ENCODE measurements at regions not wholly inside any gene's neighbourhood (a gene's known extent, or its start where the extent isn't known, plus 50 kb on each side); places are given as distances from the start of the nearest gene placed in this dataset.
A peak's percentile ranks its signal among the peaks of the same experiment; 100 is the strongest.

DNA sequence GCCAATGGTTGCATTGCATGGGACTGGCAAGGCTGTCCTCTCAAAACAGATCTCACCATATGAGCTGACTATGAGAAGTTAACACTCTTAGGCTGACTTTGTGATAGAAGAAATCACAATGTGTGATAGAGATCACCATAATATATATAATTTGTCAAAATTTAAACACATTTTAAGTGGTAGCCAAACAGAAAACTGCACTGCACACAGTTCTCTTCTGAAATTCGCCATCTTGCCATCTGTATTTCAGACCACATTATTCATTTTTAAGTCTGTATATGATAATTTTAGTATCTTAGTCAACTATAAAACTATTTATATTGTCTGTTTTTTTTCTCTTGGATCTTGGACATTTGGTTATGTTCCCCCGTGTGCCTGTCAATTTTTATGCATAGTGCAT lies 374.7 kb downstream of the AJAP1 start:
- no peak for DNase-seq (ENCODE audit: low spot score)

DNA sequence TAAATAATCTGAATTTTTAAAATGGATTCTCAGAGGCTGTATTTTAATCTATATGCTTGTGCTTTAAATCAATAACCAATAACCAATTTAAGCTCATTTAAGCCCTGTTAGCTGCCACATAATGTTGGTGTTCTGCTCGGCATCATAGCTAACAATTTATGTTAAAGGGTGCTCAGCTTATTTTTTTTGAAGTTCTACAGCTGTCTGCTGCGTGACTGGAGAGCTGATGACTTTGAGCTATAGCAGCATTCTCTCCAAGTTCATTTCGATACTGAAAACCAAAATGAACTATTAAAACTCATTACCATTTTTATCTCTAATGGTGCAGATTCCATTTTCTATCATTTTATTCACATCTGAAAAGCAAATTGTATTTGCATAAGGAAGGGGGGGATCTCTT lies 357.8 kb downstream of the AJAP1 start:
- no peak for DNase-seq (ENCODE audit: low spot score)

DNA sequence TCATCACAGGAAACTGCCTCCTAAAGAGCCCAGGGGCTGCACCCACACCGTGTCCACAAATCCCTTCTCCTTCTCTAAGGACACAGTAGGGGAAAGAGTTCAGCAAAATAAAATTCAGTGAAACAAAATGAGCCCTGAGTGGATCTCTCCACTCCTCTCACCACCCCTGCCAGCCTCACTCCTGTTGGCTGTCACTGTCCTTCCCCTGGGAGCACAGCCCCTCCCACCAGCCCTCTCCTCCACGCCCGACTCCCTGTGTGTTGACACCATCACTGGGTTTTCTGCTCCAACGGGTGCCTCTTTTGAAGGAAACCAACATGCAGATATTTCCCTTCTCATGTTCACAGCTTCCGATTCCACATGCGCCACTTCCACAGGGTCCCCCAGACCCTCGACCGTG lies 356.2 kb downstream of the AJAP1 start:
- DNase-seq (ENCODE audit: low spot score) = no peak

DNA sequence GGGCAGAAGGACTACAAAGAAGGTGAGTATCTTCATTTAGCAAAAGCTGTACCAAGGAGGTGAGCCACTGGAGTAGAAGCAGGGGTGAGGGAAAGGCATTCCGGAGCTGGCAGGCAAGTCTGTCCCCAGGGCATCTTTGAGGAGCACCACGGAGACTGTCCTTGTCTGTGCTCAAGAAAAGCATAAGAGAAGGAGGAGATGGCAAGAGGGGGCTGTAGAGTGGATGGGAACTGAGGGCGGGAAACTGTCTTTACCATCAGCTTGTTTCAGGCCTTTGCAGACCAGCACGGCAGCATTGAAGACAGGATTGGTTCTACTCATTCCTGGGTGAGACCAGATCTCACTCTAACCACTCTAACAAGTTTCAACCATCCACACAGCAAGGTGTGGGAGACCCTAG lies 355.8 kb downstream of the AJAP1 start:
- DNase-seq (ENCODE audit: low spot score) = no peak

DNA sequence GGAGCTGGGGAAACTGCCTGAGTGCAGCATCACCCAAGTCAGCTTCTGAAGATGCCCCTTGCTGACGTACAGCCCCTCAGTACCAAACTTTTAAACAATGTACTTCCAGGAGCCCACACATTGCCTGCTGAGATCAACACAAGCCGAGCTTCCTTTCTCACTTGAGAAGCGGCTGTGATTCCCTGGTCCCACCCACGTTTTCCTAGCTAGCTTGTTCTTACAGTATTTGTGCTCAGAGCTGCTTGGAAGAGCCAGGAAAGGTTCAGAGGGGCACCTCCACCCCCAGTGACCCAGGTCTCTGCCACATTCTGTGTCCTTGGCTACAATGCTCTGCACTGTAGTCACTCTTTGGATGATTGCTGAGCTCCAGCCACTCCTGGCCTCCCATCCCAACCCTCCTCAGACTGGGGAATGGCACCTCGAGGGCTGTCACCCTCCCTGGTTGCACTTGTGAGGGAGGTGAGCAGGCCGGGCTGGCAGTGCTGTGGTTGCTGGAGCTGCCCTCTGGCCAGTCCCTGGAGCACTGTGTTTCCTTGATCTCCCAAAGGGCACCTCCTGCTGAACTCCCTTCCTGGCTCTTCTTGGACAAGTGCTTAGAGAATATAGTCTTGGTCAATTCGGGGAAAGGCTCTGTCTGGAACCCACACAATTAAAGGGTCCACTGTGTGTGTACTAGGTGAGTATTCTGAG lies 355.1 kb downstream of the AJAP1 start:
- no peak for DNase-seq (ENCODE audit: low spot score)

DNA sequence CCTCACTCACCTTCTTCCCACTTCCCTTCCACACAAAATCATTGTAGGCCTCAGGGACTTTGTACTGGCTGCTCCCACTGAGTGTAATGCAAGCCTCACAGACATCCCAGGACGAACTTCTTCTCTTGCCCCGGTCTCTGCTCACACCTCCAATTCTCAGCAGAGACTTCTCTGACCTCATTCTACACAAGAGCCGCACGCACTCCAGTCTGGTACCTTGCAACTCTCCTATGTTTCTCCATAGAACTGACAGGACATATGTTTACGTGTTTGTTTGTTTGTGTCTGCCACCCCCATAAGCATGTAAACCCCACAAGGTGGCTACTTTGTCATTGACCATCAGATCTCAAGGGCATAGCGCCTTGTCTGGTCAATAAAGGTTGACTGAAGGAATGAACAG lies 350.8 kb downstream of the AJAP1 start:
- no peak for DNase-seq (ENCODE audit: low spot score)

DNA sequence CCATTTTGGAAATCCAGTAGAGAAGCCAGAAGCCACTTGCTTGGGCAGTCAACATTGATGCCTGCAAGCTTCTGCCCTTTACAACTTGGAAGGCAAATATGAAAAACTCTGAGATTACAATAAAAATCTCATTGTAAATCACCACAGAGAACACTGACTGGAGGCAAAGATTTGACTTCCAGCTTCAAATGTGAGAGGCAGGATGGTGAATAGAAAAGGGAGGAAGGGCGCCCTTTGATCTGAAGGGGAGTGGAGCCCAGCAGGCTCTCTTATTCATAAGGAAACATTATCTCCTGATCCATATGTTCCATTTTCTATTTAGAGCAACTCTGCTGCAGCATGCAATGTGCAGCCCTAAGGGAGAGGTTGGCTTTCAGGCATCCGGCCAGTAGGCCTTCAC lies 348.3 kb downstream of the AJAP1 start:
- DNase-seq (ENCODE audit: low spot score) = no peak

DNA sequence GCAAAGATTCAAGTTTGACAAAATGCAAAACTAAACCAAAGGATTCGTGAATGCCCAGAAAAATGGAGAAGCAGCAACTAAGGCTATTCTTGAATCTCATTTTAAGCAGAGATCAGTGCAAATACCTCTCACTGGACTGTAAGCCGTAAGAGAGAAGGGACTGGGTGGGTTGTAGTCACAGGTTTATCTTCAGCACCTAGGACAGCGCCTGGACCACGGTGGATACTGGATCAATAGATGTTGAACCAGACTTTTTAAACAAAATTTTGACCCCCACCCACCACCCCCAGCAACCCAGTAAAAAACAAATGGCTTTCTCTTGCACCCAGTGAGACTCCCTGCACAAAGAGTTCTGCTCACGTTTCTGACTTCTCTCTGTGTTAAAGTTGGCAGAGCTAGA lies 347.1 kb downstream of the AJAP1 start:
- no peak for DNase-seq (ENCODE audit: low spot score)

DNA sequence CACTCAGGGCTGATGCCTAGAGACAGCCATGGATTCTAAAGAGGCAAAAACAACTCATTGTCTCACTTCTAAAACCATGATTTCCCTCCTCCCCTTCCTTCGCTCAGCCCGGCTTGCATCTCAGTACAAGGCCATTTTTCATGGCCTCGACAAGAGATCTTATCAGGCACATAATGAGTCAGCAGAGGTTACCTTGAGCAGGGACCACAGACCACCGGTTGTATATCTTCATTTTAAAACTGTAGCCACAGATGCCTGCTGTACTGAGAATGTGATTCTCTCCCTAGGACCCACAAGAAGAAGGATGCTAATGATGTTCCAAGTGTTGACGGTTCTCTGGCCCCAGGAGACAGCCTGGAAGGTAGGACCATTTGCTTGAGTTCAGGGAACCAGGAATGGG lies 331.9 kb downstream of the AJAP1 start:
- no peak for DNase-seq (ENCODE audit: low spot score)

DNA sequence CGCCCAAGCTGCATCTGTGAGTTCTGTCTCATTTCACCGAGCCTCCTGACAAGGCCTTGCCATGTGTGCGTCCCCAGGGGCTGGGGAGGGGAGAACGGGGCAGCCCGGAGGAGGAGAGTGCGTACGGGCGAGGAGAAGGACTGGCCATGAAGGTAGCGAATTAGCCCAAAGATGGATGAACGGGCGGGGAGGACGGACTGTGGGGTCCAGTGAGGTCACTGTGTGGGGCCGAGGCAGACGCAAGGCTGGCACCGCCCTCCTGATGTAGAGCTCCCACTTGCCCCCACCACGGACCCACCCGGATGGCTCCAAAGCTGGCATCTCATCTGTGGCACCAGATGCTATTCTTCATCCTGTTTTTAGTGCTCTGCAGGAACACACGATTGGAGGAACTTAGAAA lies 330.4 kb downstream of the AJAP1 start:
- DNase-seq (ENCODE audit: low spot score) = no peak

DNA sequence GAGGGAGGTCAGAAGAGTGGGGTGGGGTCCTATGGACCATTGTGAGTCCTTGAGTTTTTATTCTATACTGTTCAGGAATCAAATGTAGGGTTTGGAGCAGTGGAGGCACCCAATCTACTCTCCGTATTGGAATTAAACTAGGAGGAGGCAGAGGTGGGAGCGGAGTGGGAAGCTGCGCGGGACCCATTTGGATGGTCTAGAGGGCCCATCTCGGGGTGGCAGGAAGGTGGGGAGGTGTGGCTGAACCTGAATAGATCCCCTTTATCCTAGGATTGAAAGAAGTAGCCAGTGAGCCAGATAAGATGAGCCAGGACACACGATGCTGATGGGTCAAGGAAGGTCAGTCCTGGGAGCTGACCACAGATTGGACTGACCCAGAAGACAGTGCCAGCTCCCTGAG lies 325.8 kb downstream of the AJAP1 start:
- DNase-seq (ENCODE audit: low spot score) = no peak

DNA sequence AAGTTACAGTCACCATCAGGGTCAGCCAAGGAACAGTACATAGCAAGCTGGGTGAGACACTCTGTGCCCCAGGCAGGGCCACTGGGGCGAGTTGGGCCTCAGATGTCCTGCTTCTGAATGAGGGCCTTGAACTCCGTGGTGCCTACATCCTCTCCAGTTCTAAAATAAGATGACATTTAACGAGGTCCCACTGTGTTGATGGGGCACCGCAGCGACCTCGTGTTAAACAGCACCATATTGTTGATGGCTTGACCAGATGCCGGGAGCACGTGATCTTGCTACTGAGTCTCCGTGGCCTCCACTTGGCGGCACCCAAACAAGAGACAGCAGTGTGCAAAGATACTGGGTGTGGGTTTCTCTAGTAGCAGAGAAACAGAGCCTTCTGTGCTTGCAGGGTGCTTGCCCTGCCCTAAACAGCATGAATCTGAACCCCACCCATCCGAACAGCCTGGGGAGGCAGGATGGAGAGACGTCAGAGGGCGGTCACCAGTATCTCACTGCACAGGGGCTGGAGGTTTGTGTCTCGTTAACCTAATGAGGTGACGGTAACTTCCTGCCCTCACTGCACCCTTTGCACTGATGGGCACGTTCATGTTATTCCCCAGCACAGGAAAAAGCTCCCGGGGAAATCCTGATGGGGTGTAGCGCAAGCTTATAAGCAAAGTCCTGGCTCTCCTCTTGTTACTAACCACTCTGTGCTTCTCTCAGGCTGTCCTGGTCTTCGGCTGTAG lies 324.4 kb downstream of the AJAP1 start:
- no peak for DNase-seq (ENCODE audit: low spot score)

DNA sequence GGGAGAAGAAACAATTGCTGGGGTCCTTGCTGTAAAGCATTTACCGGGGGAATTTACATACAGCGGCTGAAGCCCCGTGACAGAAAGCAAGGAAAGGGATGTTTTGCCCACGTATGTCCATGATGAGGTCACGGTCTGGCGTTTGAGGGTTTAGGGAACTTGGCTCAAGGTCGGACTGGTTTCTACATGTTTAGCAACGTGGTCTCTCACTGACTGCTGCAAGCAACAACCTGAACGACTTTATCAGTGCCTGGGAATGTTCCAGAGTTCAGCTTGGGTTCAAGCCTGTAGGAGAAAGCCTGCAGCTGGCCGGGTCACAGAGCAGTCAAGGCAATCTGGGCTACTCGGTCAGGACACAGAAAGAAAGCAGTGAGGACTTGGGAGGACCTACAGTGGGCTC lies 323.3 kb downstream of the AJAP1 start:
- DNase-seq (ENCODE audit: low spot score) = peak; percentile 54

DNA sequence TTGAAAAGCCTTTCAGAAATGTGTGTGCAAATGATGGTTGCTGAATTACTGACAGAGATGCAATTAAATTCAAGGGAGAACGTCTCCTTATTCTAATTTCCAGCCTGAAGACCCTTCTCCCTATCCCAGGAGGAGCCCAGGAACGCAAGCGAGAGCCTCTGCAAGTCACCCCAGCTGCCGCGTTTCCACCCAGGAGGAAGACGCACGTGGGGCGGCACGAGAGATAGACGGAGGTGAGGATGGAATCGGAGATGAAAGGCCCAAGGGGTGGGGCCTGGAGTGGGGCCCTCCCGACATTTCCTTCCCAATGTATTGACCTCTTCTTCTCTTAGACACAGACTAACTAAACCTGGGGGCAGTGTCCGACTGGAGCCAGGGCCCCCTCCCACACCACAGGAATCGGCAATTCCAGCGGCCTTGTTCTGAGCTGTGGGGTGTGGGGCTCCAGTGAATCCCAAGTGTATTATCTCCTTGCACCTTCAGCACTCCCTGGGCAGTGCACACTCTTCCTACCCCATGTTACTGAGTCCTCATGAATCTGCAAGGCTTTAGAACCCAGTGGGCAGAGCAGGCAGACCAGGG lies 322.5 kb downstream of the AJAP1 start:
- peak; percentile 33 for DNase-seq (ENCODE audit: low spot score)

DNA sequence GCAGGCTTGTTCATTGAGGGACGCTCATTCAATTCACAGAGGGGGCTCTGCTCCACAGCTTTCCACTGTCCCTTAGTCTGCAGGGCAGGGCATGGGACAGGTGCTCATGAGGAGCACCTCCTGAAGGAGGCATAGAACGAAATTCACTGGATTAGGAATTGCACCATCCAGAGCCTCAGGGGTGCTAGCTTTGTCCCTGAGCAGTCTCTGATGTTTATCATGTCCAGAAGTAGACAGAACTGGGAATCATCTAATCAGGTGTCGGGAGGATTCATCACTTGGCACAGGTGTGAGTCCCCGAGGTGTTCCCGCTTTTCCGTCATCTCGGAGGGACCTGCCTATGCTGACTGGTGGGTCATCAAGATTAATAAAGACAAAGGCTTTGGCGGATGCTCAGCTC lies 321.4 kb downstream of the AJAP1 start:
- peak; percentile 30 for DNase-seq (ENCODE audit: low spot score)

DNA sequence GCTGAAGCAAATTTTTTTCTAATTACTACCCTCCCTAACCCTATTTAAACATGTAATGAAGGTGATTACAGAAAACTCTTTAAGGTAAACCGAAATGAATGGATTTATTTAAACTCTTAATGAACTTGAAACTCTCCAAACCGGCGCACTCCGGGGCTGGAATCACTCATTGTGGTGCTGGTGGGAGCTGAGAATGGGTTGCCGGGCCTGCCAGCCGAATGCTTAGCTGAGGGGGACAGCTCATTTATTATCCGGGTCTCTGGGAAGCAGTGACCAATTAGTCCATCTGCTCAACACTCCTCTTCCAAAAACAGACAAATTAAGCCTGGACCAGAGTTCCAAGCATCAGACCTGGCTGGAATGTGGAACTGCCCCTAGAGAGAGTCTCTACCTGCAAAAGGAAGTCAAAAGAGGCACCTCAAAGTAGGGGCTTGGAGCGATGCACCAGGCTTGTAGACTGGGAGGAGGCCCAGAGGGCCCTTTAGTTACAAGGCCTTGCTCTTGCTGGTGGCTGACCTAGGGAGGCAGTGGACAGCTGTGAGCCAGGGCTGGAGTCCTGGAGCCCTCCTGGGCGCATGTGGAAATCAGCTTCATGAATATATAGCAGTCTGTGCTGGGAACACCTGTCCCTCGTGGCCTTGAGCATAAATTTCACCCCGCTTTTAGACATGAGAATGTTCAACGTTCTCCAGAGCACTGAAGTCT lies 320.7 kb downstream of the AJAP1 start:
- peak; percentile 34 for DNase-seq (ENCODE audit: low spot score)

DNA sequence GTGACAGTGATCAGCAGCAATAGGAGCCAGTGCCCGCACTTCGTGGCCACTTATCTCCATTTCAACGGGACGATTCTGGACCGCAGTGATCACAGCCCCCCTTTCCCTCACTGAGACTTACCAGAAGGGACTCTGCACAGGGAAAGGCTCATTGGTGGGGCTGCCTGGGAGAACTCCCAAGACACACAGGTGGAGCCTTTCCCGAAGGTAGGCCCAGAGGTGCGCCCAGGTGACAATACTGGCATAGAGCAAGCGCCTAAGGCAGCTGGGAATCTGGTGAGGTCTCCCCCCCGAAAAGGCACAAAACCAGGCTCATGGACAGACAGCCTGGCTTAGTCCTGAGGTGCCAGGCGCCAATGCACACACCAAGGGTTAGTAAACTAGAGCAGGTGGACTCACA lies 318.9 kb downstream of the AJAP1 start:
- DNase-seq (ENCODE audit: low spot score) = peak; percentile 31

DNA sequence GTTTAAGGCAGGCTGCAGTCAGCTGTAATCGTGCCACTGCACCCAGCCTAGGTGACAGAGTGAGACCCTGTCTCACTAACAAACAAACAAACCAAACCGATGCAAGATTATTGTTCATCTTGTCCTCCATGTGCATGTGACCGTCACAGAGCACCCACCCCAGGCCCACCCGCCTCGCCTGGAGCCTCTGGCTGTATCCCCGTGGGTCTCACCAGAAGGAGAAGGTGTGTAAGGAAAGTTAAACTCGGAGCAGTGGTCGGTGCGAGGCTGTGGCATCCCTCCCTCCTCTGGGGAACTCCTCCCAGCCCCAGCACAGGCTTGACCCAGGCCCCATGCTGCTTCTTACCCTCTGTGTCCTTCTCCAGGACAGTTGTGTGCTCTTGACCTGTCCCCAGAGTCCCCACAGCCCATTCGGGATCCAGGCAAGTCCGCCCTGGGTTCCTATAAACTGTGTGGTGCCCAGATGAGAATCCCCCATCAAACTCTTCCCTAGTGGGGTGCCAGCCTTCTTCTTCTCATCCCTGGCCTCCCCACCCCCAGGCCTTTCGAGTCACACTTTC lies 318.4 kb downstream of the AJAP1 start:
- peak; percentile 24 for DNase-seq (ENCODE audit: low spot score)

DNA sequence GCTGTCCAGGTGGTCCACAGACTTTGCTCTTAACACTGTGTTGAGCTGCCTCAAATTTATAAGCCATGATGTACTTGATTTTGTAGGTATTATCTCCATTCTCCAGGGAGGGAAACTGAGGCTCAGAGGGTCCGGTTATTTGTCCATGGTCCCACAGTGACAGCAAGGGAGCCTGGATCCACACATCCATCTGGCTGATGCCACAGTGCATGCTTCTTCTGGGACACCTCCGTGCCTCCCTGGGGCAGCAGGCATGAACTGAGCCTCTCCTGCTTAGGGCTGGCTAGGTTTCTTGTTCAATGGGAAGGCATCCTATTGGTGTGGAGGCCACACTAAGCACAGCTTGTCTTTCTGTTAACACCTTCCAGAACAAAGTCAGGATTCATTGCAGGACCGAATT lies 317.3 kb downstream of the AJAP1 start:
- peak; percentile 12 for DNase-seq (ENCODE audit: low spot score)

DNA sequence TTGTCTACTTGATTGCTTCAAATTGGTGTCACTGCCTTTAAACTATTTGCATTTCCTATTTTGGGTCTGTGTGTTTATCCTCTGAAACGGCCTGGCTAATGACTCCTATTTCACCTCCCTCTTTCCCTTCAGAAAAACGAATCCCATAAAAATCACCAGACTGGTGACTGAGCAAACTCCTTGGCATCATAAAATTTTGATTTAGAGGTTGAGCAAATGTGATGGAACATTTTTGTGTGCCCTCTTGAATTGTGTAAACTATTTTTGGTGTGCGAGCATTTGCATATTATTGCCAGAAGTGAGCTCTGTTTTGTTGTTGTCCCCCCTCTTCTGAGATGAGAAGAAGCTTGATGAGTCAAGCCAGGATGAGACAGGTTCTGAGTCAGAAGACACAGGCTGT lies 316.1 kb downstream of the AJAP1 start:
- no peak for DNase-seq (ENCODE audit: low spot score)

DNA sequence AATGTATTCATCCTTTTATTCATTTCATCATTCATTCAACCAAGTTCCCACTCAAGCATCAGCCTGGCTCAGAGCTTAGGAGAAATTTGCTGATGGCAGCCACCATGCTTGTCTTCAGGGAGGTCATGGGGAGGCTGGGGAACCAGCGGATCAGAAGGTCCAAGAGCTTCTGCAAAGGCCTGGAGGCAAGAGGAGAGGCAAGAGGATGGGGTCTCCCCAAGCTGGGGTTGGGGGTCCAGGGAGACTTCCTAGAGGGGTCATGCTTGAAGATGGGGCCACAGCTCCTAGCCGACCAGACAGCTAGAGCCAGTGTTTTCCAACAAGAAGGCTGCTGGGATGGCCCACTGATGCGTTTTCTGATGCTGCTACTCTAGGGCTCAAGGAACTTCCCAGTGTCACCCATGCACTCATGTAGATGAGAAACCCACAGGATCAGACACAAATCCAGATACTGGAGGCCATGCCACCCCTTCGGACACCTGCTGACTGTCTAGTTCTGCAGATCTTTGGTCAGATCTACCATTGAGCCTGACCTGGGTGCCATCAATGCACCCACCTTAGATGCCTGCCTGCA lies 315.2 kb downstream of the AJAP1 start:
- DNase-seq (ENCODE audit: low spot score) = no peak

Measured in ureter (tissue), 1 donor.